Glutamatergic neuron (in vitro differentiated cells): ENCODE measurements at regions not wholly inside any gene's neighbourhood (a gene's known extent, or its start where the extent isn't known, plus 50 kb on each side); places are given as distances from the start of the nearest gene placed in this dataset.

Experiments used
- DNase-seq: peaks from one replicate; pipeline ENCODE4 v3.0.0; 2022
- H3K27ac Mint-ChIP-seq: one replicate; pipeline ENCODE4 v1.8.0; 2020; ENCODE audit warnings: mild to moderate bottlenecking, mixed read lengths, inconsistent platforms; ENCODE audit not compliant: unreplicated experiment
- H3K27me3 Mint-ChIP-seq: one replicate; pipeline ENCODE4 v1.8.0; 2020; ENCODE audit warnings: mild to moderate bottlenecking, moderate library complexity, mixed read lengths, inconsistent platforms; ENCODE audit not compliant: unreplicated experiment
- H3K36me3 Mint-ChIP-seq: one replicate; pipeline ENCODE4 v1.8.0; 2020; ENCODE audit warnings: mild to moderate bottlenecking, mixed read lengths, inconsistent platforms; ENCODE audit not compliant: unreplicated experiment
- H3K4me1 Mint-ChIP-seq: one replicate; pipeline ENCODE4 v1.8.0; 2020; ENCODE audit warnings: mild to moderate bottlenecking, low read depth, mixed read lengths, inconsistent platforms; ENCODE audit not compliant: unreplicated experiment
- H3K4me3 Mint-ChIP-seq: one replicate; pipeline ENCODE4 v1.8.0; 2020; ENCODE audit warnings: mild to moderate bottlenecking, mixed read lengths, inconsistent platforms; ENCODE audit not compliant: unreplicated experiment
- H3K9me3 Mint-ChIP-seq: one replicate; pipeline ENCODE4 v1.8.0; 2020; ENCODE audit warnings: mild to moderate bottlenecking, moderate library complexity, mixed read lengths, inconsistent platforms; ENCODE audit not compliant: unreplicated experiment
- TF ChIP-seq, protein P1 (sequence below): fragments of 200-600 bp; sonication (generic); IDR thresholded peaks from one replicate; pipeline ENCODE4 v1.5.0; 2021; ENCODE audit not compliant: partially characterized antibody, unreplicated experiment

GRCh38 chr9:107760469-107761242 is 271.1 kb upstream of the KLF4 start:
- Mint-ChIP-seq H3K4me3 (no peak overlapping the region), H3K4me1 (no peaks in the 10 kb centered on the region), H3K27ac (no peak overlapping the region), H3K36me3 (peaks cover 5% of the 10 kb centered on the region), H3K9me3 (no peaks in the 10 kb centered on the region), H3K27me3 (no peaks in the 10 kb centered on the region)
- no peak for DNase-seq
- TF ChIP-seq, protein P1, sequence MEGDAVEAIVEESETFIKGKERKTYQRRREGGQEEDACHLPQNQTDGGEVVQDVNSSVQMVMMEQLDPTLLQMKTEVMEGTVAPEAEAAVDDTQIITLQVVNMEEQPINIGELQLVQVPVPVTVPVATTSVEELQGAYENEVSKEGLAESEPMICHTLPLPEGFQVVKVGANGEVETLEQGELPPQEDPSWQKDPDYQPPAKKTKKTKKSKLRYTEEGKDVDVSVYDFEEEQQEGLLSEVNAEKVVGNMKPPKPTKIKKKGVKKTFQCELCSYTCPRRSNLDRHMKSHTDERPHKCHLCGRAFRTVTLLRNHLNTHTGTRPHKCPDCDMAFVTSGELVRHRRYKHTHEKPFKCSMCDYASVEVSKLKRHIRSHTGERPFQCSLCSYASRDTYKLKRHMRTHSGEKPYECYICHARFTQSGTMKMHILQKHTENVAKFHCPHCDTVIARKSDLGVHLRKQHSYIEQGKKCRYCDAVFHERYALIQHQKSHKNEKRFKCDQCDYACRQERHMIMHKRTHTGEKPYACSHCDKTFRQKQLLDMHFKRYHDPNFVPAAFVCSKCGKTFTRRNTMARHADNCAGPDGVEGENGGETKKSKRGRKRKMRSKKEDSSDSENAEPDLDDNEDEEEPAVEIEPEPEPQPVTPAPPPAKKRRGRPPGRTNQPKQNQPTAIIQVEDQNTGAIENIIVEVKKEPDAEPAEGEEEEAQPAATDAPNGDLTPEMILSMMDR: no peak

DNA sequence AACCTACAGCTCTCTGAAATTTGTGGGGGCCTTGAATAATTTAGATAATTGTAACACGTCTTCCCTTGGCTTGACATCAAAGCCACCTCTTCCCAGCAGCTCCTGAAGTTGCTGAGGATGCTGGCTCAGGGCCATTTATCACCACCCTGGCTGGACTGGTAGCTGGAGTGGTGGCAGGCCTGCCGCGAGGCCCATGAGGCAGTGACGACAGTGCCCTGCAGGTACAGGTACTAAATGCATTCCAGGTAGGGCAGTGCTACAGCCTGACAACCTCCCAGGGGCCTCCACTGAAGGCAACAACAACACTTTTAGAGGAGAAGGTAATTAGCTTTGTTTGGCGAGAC is 270.2 kb upstream of the KLF4 start:
- no peak overlapping the region for H3K27ac Mint-ChIP-seq
- no peaks in the 10 kb centered on the region for H3K4me1 Mint-ChIP-seq
- no peak for DNase-seq
- TF ChIP-seq, protein P1: no peak
- no peaks in the 10 kb centered on the region for H3K9me3 Mint-ChIP-seq
- no peaks in the 10 kb centered on the region for H3K27me3 Mint-ChIP-seq
- peaks cover 5% of the 10 kb centered on the region for H3K36me3 Mint-ChIP-seq
- H3K4me3 Mint-ChIP-seq: no peak overlapping the region

- no peaks in the 10 kb centered on the region for H3K27me3 Mint-ChIP-seq
- TF ChIP-seq, protein P1: no peak
- peaks cover 5% of the 10 kb centered on the region for H3K36me3 Mint-ChIP-seq
- no peaks in the 10 kb centered on the region for H3K4me1 Mint-ChIP-seq
- H3K27ac Mint-ChIP-seq: no peak overlapping the region
- no peak for DNase-seq
- no peak overlapping the region for H3K4me3 Mint-ChIP-seq
- H3K9me3 Mint-ChIP-seq: no peaks in the 10 kb centered on the region
Observed at GRCh38 chr9:107759009-107759822, 269.6 kb upstream of the KLF4 start.

- no peaks in the 10 kb centered on the region for H3K27me3 Mint-ChIP-seq
- H3K4me1 Mint-ChIP-seq: no peaks in the 10 kb centered on the region
- H3K9me3 Mint-ChIP-seq: no peaks in the 10 kb centered on the region
- H3K4me3 Mint-ChIP-seq: no peak overlapping the region
- no peaks in the 10 kb centered on the region for H3K36me3 Mint-ChIP-seq
- TF ChIP-seq, protein P1: no peak
- no peak overlapping the region for H3K27ac Mint-ChIP-seq
- no peak for DNase-seq
Observed at GRCh38 chr9:107756091-107756490, 266.5 kb upstream of the KLF4 start.

DNA sequence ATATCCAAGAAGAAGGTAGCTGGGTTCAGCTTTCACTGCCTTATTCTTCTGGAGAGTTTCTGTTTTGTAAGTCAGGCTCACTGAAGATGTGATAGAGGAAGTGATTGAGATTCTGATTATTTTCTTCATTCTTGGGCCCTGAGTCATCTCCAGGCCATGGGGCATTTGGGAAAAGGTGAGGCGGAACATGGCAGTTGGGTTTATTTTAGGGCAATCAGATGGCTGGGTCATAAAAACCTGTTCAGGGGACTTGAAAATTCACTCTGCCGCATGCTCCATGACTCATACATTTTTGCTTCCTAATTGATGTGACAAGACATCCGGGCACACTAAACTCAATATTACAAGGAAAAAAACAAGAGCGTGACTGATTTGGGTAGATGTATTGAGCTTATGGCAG is 265.7 kb upstream of the KLF4 start:
- no peaks in the 10 kb centered on the region for H3K27me3 Mint-ChIP-seq
- no peak overlapping the region for H3K4me3 Mint-ChIP-seq
- H3K27ac Mint-ChIP-seq: no peak overlapping the region

More for the DNA sequence above, 265.7 kb upstream of the KLF4 start:
- Mint-ChIP-seq H3K4me1 (no peaks in the 10 kb centered on the region), H3K36me3 (no peaks in the 10 kb centered on the region), H3K9me3 (no peaks in the 10 kb centered on the region)
- DNase-seq: no peak
- TF ChIP-seq, protein P1: no peak
